ENCODE measurements at regions not wholly inside any gene's neighbourhood (a gene's known extent, or its start where the extent isn't known, plus 50 kb on each side); places are given as distances from the start of the nearest gene placed in this dataset.
A peak's percentile ranks its signal among the peaks of the same experiment; 100 is the strongest.

DNA sequence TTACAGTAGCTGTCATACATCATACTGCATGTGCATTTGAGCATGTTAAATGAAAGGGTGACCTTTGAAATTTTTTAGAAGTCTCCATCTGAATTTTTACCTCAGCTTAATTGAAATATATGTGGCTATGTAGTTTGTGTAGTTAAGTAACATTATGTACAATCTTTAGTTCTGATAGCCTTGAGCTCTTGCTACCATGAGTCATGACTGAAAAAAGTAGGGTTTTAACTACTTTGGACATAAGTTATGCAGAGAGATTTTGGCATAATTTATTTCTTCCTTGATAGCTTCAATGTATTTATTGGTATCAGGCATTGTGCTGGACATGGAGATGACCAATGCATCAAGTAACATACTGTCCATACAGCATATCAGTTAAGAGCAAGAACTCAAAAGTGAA, 376.5 kb upstream of the ZNF717 start:
- Histone ChIP-seq H3K27ac (ENCODE audit: low read length) (no peak overlapping the region), H3K4me3 (ENCODE audit: low read length) (no peak overlapping the region), H3K27me3 (ENCODE audit: control insufficient read depth, insufficient read depth, low read length) (no peaks in the 10 kb centered on the region), H3K36me3 (ENCODE audit: control insufficient read depth, insufficient read depth, low read length) (no peaks in the 10 kb centered on the region), H3K4me1 (ENCODE audit: control insufficient read depth, insufficient read depth, low read length) (no peaks in the 10 kb centered on the region), H3K9me3 (ENCODE audit: control insufficient read depth, insufficient read depth, low read length) (no peaks in the 10 kb centered on the region)
- DNase-seq (ENCODE audit: low read depth, low spot score) = no peak

DNA sequence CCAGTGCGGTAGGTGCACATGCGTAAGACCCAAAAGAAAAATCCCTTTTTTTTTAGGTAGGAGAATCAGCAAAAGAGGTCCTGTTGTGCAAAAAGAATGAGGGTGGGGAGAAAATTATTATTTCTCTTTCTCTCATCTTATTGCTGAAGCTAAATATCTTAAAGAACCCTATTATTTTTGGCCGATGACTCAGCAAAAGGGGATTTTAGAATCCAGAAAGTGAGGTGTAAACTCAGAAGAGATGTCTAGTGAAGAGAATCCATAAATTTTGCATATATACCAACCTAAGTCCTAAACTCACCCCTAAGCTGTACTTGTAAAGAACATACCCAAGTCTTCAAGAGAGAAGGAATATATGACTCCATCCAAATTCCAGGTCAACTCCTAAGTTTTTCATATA, 386.3 kb upstream of the ZNF717 start:
- H3K4me1 ChIP-seq (ENCODE audit: control insufficient read depth, insufficient read depth, low read length) = no peaks in the 10 kb centered on the region
- no CpG with 5 or more reads among the region's 3 CpGs for WGBS (ENCODE audit: insufficient coverage, insufficient read length)
- H3K9me3 ChIP-seq (ENCODE audit: control insufficient read depth, insufficient read depth, low read length) = no peaks in the 10 kb centered on the region
- no peak for DNase-seq (ENCODE audit: low read depth, low spot score)
- no peak overlapping the region for H3K4me3 ChIP-seq (ENCODE audit: low read length)
- H3K27ac ChIP-seq (ENCODE audit: low read length) = no peak overlapping the region
- H3K27me3 ChIP-seq (ENCODE audit: control insufficient read depth, insufficient read depth, low read length) = no peaks in the 10 kb centered on the region
- H3K36me3 ChIP-seq (ENCODE audit: control insufficient read depth, insufficient read depth, low read length) = no peaks in the 10 kb centered on the region

DNA sequence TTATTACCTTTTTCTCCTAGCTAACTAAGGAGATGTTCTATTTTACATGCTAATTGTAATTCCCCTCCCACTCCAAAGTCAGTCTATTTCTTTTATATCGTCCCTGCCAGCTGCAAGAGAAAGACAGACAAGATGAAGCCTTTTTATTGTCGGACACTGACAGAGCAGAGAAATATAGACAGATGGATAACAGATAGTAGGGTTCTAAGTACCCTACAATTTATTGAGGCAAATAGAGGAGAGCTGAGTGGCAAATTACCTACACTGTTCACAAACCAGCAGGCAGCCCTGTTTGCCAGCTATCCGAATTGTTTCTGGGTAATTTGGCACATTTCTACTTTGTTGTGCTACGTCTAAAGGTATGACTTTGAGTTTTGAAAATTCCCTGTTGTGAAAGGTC, 392.3 kb upstream of the ZNF717 start:
- no peaks in the 10 kb centered on the region for H3K36me3 ChIP-seq (ENCODE audit: control insufficient read depth, insufficient read depth, low read length)
- DNase-seq (ENCODE audit: low read depth, low spot score) = no peak
- no peaks in the 10 kb centered on the region for H3K9me3 ChIP-seq (ENCODE audit: control insufficient read depth, insufficient read depth, low read length)
- H3K27ac ChIP-seq (ENCODE audit: low read length) = no peak overlapping the region
- no peaks in the 10 kb centered on the region for H3K27me3 ChIP-seq (ENCODE audit: control insufficient read depth, insufficient read depth, low read length)
- no peaks in the 10 kb centered on the region for H3K4me1 ChIP-seq (ENCODE audit: control insufficient read depth, insufficient read depth, low read length)
- WGBS (ENCODE audit: insufficient coverage, insufficient read length) = no CpG with 5 or more reads among the region's 4 CpGs
- no peak overlapping the region for H3K4me3 ChIP-seq (ENCODE audit: low read length)

DNA sequence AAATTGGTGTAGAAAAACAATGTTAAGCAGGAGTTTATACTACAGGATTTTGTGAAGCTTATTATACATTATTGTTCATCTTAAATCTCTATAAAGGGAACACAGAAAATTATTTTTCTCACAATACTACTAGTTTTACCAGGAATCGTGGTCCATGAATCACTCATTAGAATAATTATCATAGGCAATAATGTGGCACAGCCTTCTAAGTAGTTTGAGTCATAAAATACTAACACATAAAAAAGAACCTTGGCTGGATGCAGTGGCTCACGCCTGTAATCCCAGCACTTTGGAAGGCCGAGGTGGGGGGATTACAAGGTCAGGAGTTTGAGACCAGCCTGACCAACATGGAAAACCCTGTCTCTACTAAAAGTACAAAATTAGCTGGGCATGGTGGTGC, 393.1 kb upstream of the ZNF717 start:
- no CpG with 5 or more reads among the region's 3 CpGs for WGBS (ENCODE audit: insufficient coverage, insufficient read length)
- no peak for DNase-seq (ENCODE audit: low read depth, low spot score)
- Histone ChIP-seq H3K27ac (ENCODE audit: low read length) (no peak overlapping the region), H3K27me3 (ENCODE audit: control insufficient read depth, insufficient read depth, low read length) (no peaks in the 10 kb centered on the region; the same call in 1 of the 2 replicates), H3K4me1 (ENCODE audit: control insufficient read depth, insufficient read depth, low read length) (no peaks in the 10 kb centered on the region), H3K36me3 (ENCODE audit: control insufficient read depth, insufficient read depth, low read length) (no peaks in the 10 kb centered on the region), H3K4me3 (ENCODE audit: low read length) (no peak overlapping the region), H3K9me3 (ENCODE audit: control insufficient read depth, insufficient read depth, low read length) (no peaks in the 10 kb centered on the region)

DNA sequence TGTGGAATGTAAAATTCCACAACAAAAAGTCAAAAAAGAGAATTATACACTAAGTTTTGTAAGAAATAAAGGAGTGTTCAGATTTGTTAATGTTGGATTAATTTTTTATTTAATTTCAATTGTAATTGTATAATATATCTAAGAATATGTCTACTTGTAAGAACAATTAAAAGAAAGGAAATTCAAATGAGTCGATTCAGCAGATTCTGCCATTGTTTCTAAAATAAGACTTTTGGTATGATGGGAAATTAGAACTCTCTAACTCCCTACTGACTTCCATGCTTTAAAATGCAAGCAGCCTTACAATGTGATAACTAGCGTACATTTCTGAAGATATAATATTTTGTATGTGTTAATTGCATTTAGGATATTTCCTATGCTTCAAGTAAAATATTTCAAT, 395.9 kb upstream of the ZNF717 start:
- Histone ChIP-seq H3K9me3 (ENCODE audit: control insufficient read depth, insufficient read depth, low read length) (no peaks in the 10 kb centered on the region), H3K36me3 (ENCODE audit: control insufficient read depth, insufficient read depth, low read length) (no peaks in the 10 kb centered on the region), H3K4me1 (ENCODE audit: control insufficient read depth, insufficient read depth, low read length) (no peaks in the 10 kb centered on the region), H3K4me3 (ENCODE audit: low read length) (no peak overlapping the region), H3K27ac (ENCODE audit: low read length) (no peak overlapping the region), H3K27me3 (ENCODE audit: control insufficient read depth, insufficient read depth, low read length) (no peaks in the 10 kb centered on the region; the same call in 1 of the 2 replicates)
- WGBS (ENCODE audit: insufficient coverage, insufficient read length) = no CpG with 5 or more reads among the region's 2 CpGs
- DNase-seq (ENCODE audit: low read depth, low spot score) = no peak

DNA sequence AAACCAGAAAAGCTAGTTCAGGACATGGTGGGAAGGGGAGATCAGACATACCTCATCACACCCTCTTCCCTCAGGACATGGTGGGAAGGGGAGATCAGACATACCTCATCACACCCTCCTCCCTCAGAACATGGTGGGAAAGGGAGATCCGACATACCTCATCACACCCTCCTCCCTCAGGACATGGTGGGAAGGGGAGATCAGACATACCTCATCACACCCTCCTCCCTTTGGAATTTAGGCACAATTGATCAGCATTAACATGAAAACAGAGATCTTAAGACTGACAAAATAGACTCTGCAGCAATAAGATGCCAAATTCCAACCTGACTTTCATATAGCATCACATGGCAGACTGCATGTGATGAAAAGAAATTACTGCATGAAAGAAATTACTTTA, 412.7 kb upstream of the ZNF717 start:
- no peaks in the 10 kb centered on the region; the same call in 1 of the 2 replicates for H3K4me1 ChIP-seq (ENCODE audit: control insufficient read depth, insufficient read depth, low read length)
- no peak overlapping the region for H3K27ac ChIP-seq (ENCODE audit: low read length)
- no peaks in the 10 kb centered on the region for H3K9me3 ChIP-seq (ENCODE audit: control insufficient read depth, insufficient read depth, low read length)
- H3K27me3 ChIP-seq (ENCODE audit: control insufficient read depth, insufficient read depth, low read length) = no peaks in the 10 kb centered on the region
- no peaks in the 10 kb centered on the region for H3K36me3 ChIP-seq (ENCODE audit: control insufficient read depth, insufficient read depth, low read length)
- WGBS (ENCODE audit: insufficient coverage, insufficient read length) = no CpG with 5 or more reads among the region's 1 CpG
- DNase-seq (ENCODE audit: low read depth, low spot score) = peak; percentile 41
- H3K4me3 ChIP-seq (ENCODE audit: low read length) = no peak overlapping the region

DNA sequence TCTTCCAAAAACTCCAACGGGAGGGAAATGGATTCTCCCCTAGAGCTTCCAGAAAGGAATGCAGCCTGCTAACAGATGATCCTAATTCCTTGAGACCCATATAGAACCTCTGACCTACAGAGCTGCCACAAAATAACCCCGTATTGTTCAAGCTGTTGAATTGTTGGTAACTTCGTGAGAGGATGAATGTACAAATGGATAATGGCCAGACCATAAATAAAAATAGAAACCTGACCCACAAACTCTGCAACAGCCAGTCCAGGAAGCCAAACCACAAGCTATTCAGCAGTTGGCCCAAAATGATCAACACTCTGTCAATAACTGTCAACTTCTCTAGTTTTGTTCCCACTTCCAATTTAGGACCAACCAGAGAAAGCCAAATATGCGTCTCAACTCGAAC, 414.0 kb upstream of the ZNF717 start:
- H3K36me3 ChIP-seq (ENCODE audit: control insufficient read depth, insufficient read depth, low read length) = no peaks in the 10 kb centered on the region
- no peak overlapping the region for H3K27ac ChIP-seq (ENCODE audit: low read length)
- H3K27me3 ChIP-seq (ENCODE audit: control insufficient read depth, insufficient read depth, low read length) = no peaks in the 10 kb centered on the region
- WGBS (ENCODE audit: insufficient coverage, insufficient read length) = no CpG with 5 or more reads among the region's 5 CpGs
- no peaks in the 10 kb centered on the region; the same call in 1 of the 2 replicates for H3K4me1 ChIP-seq (ENCODE audit: control insufficient read depth, insufficient read depth, low read length)
- no peaks in the 10 kb centered on the region for H3K9me3 ChIP-seq (ENCODE audit: control insufficient read depth, insufficient read depth, low read length)
- no peak for DNase-seq (ENCODE audit: low read depth, low spot score)
- H3K4me3 ChIP-seq (ENCODE audit: low read length) = no peak overlapping the region

DNA sequence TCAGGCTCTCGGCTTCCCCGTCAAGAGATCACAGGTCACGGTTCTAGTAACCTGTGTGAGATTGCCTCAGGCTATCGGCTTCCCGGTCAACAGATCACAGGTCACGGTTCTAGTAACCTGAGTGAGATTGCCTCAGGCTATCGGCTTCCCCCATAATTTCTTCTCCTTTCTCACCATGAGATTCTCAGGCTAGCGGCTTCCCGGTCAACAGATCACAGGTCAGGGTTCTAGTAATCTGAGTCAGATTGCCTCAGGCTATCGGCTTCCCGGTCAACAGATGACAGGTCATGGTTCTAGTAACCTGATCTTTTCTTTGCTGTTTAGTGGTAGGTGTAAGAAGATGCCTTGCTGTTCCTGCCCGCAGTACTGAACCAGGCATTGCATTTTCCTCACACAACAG, 418.2 kb upstream of the ZNF717 start:
- Histone ChIP-seq H3K36me3 (ENCODE audit: control insufficient read depth, insufficient read depth, low read length) (no peaks in the 10 kb centered on the region), H3K27ac (ENCODE audit: low read length) (no peak overlapping the region), H3K4me3 (ENCODE audit: low read length) (no peak overlapping the region), H3K4me1 (ENCODE audit: control insufficient read depth, insufficient read depth, low read length) (no peaks in the 10 kb centered on the region), H3K27me3 (ENCODE audit: control insufficient read depth, insufficient read depth, low read length) (no peaks in the 10 kb centered on the region), H3K9me3 (ENCODE audit: control insufficient read depth, insufficient read depth, low read length) (no peaks in the 10 kb centered on the region)
- DNase-seq (ENCODE audit: low read depth, low spot score) = no peak
- no CpG with 5 or more reads among the region's 12 CpGs for whole genome bisulfite sequencing (ENCODE audit: insufficient coverage, insufficient read length)

DNA sequence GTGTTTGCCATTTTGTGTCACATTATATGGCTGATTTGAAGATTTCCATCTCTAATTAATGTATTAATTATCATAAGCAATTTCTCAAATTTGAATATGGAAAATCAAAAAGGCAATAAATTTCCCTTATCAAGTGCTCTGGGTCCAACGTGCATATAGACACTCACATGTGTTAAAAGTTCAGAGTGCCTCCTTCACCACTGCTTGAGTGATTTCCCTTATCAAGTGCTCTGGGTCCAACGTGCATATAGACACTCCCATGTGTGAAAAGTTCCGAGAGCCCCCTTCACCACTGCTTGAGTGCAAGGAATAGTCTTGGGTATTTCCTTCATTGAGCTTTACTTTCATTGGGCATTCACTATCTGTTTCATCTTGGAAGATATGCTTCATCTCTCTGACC, 421.0 kb upstream of the ZNF717 start:
- H3K27me3 ChIP-seq (ENCODE audit: control insufficient read depth, insufficient read depth, low read length) = no peaks in the 10 kb centered on the region
- DNase-seq (ENCODE audit: low read depth, low spot score) = no peak
- no peak overlapping the region for H3K4me3 ChIP-seq (ENCODE audit: low read length)
- H3K9me3 ChIP-seq (ENCODE audit: control insufficient read depth, insufficient read depth, low read length) = no peaks in the 10 kb centered on the region
- no peaks in the 10 kb centered on the region for H3K4me1 ChIP-seq (ENCODE audit: control insufficient read depth, insufficient read depth, low read length)
- H3K27ac ChIP-seq (ENCODE audit: low read length) = no peak overlapping the region
- whole genome bisulfite sequencing (ENCODE audit: insufficient coverage, insufficient read length) = no CpG with 5 or more reads among the region's 3 CpGs
- no peaks in the 10 kb centered on the region for H3K36me3 ChIP-seq (ENCODE audit: control insufficient read depth, insufficient read depth, low read length)

DNA sequence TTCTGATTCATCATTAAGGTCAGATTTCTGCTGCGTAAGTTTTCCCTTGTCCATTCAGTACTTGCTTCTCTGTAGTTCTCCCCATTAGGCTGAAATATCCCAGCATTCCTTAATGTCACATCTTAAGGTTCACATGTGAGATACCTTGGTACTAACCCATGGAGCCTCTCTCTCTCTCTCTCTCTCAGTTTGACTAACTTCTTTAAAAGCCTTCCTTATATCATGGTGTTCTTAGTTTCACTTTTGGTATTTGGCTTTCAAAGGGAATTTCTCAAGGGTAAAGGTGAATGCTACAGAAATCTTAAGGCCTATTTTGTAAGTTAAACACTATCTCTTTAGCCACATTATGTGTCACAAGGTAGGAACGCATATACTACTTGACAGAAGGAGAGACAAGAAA, 427.3 kb upstream of the ZNF717 start:
- no peaks in the 10 kb centered on the region for H3K27me3 ChIP-seq (ENCODE audit: control insufficient read depth, insufficient read depth, low read length)
- peaks cover 2% of the 10 kb centered on the region; the same call in 1 of the 2 replicates for H3K9me3 ChIP-seq (ENCODE audit: control insufficient read depth, insufficient read depth, low read length)
- no peaks in the 10 kb centered on the region for H3K36me3 ChIP-seq (ENCODE audit: control insufficient read depth, insufficient read depth, low read length)
- H3K27ac ChIP-seq (ENCODE audit: low read length) = no peak overlapping the region
- no peak overlapping the region for H3K4me3 ChIP-seq (ENCODE audit: low read length)
- no peaks in the 10 kb centered on the region for H3K4me1 ChIP-seq (ENCODE audit: control insufficient read depth, insufficient read depth, low read length)
- no CpG with 5 or more reads among the region's 2 CpGs for WGBS (ENCODE audit: insufficient coverage, insufficient read length)
- DNase-seq (ENCODE audit: low read depth, low spot score) = no peak

DNA sequence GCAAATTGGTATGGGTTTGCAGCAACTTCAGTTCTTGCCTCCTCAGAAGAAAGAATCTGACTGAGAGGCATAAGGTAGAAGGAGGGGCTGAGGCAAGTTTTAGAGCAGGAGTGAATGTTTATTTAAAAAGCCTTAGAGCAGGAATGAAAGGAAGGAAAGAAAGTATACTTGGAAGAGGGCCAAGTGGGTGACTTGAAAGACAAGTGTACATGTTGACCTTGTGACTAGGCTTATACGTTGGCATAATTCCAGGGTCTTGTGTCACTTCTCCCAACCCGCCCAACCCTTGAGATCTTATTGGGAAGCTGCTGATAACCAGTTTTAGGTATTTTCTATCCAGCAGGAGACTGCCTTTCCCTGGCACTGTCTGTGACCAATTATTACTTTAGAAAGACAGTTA, 436.9 kb upstream of the ZNF717 start:
- WGBS (ENCODE audit: insufficient coverage, insufficient read length) = no CpG with 5 or more reads among the region's 2 CpGs
- no peak overlapping the region for H3K27ac ChIP-seq (ENCODE audit: low read length)
- no peaks in the 10 kb centered on the region for H3K36me3 ChIP-seq (ENCODE audit: control insufficient read depth, insufficient read depth, low read length)
- H3K4me1 ChIP-seq (ENCODE audit: control insufficient read depth, insufficient read depth, low read length) = no peaks in the 10 kb centered on the region
- DNase-seq (ENCODE audit: low read depth, low spot score) = no peak
- H3K9me3 ChIP-seq (ENCODE audit: control insufficient read depth, insufficient read depth, low read length) = no peaks in the 10 kb centered on the region
- no peak overlapping the region for H3K4me3 ChIP-seq (ENCODE audit: low read length)
- H3K27me3 ChIP-seq (ENCODE audit: control insufficient read depth, insufficient read depth, low read length) = no peaks in the 10 kb centered on the region
